ENCODE measurements at regions not wholly inside any gene's neighbourhood (a gene's known extent, or its start where the extent isn't known, plus 50 kb on each side); places are given as distances from the start of the nearest gene placed in this dataset.

GRCh38 chr10:52683776-52684175 lies 88.8 kb downstream of the MBL2 start:
- TF ChIP-seq CTCF (IDR thresholded peaks at IDR 0.05; ENCODE audit: low read depth, low read length, poor library complexity, severe bottlenecking) = no peak
- TF ChIP-seq EZH2phosphoT487 (IDR thresholded peaks at IDR 0.05; ENCODE audit: borderline replicate concordance, low read length) = no peak

Measured in DOHH2 (cell line).